Naive thymus-derived CD8-positive, alpha-beta T cell (primary cell): ENCODE measurements at regions not wholly inside any gene's neighbourhood (a gene's known extent, or its start where the extent isn't known, plus 50 kb on each side); places are given as distances from the start of the nearest gene placed in this dataset.

Source experiments
- ATAC-seq, 2 donors: fragments of 150-1000 bp; cut with Tn5 transposase in 1 of 2; sonication (Bioruptor Pico), chemical (Tn5 transposase) in 1 of 2; 1 replicate in 1 of 2; 2 replicates in 1 of 2; pipeline ENCODE4 v1.10.0; 2021; ENCODE audit warnings: mild to moderate bottlenecking in 2 of 2, moderate library complexity in 2 of 2
- POLR2A ChIA-PET: fragments of 350-600 bp; sonication (Branson Sonifier 250); formaldehyde crosslinking; loops from one replicate; lab custom pipeline; 2021; ENCODE audit warnings: antibody characterized with exemption; lab: Charles Lee
- DNase-seq, 10 donors: peaks; one replicate each; pipeline versions ENCODE4 v3.0.0 to v3.0.0-alpha.2; 2020 to 2022
- H3K27ac Mint-ChIP-seq, 10 donors: one replicate each; pipeline ENCODE4 v1.8.0; 2020 to 2022; ENCODE audit warnings: mild to moderate bottlenecking in 10 of 10, mixed read lengths in 10 of 10, moderate library complexity in 4 of 10, inconsistent platforms in 1 of 10
- H3K27me3 Mint-ChIP-seq, 5 donors: one replicate each; pipeline ENCODE4 v1.8.0; 2021 to 2022; ENCODE audit warnings: mixed read lengths in 5 of 5
- H3K36me3 Mint-ChIP-seq, 3 donors: one replicate each; pipeline ENCODE4 v1.8.0; 2020 to 2022; ENCODE audit warnings: mixed read lengths in 3 of 3, mild to moderate bottlenecking in 2 of 3, inconsistent platforms in 1 of 3
- H3K4me1 Mint-ChIP-seq, 4 donors: one replicate each; pipeline ENCODE4 v1.8.0; 2021 to 2022; ENCODE audit warnings: mixed read lengths in 4 of 4
- H3K4me3 Mint-ChIP-seq, 10 donors: one replicate each; pipeline ENCODE4 v1.8.0; 2020 to 2022; ENCODE audit warnings: mild to moderate bottlenecking in 10 of 10, mixed read lengths in 10 of 10, moderate library complexity in 6 of 10, inconsistent platforms in 1 of 10
- H3K9me3 Mint-ChIP-seq, 9 donors: one replicate each; pipeline ENCODE4 v1.8.0; 2020 to 2022; ENCODE audit warnings: mixed read lengths in 9 of 9, mild to moderate bottlenecking in 3 of 9, inconsistent platforms in 1 of 9, moderate library complexity in 1 of 9

- Mint-ChIP-seq H3K9me3 (peaks cover 9 to 43% (median 29%) of the 10 kb centered on the region in 9 donors), H3K4me1 (no peaks in the 10 kb centered on the region), H3K4me3 (no peak overlapping the region), H3K27me3 (peaks cover 28 to 60% (median 52%) of the 10 kb centered on the region in 5 donors), H3K36me3 (peaks cover 2 to 34% (median 4%) of the 10 kb centered on the region in 3 donors), H3K27ac (no peak overlapping the region)
- POLR2A ChIA-PET = no interaction called here
- DNase-seq = no peak
- ATAC-seq = no peak
Measured at GRCh38 chr3:150023239-150023636, 52.5 kb upstream of the PFN2 start.

DNA sequence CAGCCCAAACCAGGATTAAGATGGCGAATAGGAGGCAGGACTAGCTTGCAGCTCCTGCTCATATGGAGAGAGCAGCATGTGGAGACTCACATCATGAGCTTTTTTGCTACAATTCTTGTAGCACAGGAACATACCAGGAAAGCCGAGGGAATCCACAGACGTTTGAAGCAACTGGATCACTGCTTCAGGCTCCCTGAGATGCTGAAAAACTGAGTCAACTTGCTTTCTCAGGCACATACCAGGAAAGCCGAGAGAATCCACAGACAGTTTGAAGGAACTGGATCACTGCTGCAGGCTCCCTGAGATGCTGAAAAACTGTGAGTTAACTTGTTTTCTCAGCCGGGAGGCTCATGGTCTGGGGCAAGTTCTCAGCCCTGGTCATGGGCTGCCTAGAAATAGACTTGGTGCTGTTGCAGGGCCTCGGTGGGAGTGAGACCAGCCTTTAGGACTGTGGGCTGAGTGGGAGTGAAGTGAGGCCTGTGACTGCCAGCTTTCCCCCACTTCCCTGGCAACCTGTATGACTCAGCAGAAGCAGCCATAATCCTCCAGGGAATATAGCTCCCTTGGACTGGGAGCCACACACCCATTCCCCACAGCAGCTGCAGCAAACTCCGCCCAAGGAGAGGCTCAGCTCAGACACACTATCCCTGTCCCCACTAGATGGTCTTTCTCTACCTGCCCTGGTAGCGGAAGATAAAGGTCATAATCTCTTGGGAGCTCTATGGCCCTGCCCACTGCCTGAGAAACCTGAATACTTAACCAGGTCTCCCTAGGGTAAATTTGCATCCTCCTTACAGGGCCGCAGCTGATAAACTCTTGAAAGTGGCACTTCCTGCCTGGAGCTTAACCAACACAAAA, 51.9 kb upstream of the PFN2 start:
- POLR2A ChIA-PET = no interaction called here
- DNase-seq (no peak), ATAC-seq (no peak)
- H3K4me3 Mint-ChIP-seq = no peak overlapping the region
- H3K9me3 Mint-ChIP-seq = peaks cover 3 to 42% (median 23%) of the 10 kb centered on the region in 9 donors
- peaks cover 28 to 54% (median 46%) of the 10 kb centered on the region in 5 donors for H3K27me3 Mint-ChIP-seq
- no peaks in the 10 kb centered on the region for H3K4me1 Mint-ChIP-seq
- peaks cover 2 to 28% (median 4%) of the 10 kb centered on the region in 3 donors for H3K36me3 Mint-ChIP-seq
- H3K27ac Mint-ChIP-seq = no peak overlapping the region

DNA sequence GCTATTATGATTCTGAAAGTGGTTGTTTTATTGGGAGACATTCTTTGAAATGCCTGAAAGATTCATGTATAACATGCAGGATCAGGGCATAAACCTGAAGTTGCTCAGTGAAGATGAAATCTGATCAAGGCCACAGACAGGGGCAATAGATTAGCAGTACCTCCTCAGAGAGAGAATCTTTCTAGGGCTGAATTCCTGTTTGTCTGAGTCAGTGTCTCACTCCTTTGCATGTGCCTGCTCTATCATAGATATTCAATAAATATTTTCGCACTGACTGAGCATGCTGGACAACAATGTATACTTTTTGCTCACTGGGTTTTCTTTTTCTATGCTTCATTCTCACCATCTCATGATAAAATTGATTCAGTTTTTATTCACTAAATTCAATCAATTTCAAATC, 49.8 kb upstream of the PFN2 start:
- Mint-ChIP-seq H3K4me1 (no peaks in the 10 kb centered on the region), H3K36me3 (peaks cover 2 to 22% (median 4%) of the 10 kb centered on the region in 3 donors), H3K9me3 (peaks cover 0 to 27% (median 17%) of the 10 kb centered on the region in 9 donors), H3K4me3 (no peak overlapping the region), H3K27me3 (peaks cover 23 to 41% (median 33%) of the 10 kb centered on the region in 5 donors), H3K27ac (no peak overlapping the region)
- POLR2A ChIA-PET = no interaction called here
- ATAC-seq (no peak), DNase-seq (no peak)
